ENCODE measurements at regions not wholly inside any gene's neighbourhood (a gene's known extent, or its start where the extent isn't known, plus 50 kb on each side); places are given as distances from the start of the nearest gene placed in this dataset.
A peak's percentile ranks its signal among the peaks of the same experiment; 100 is the strongest.

DNA sequence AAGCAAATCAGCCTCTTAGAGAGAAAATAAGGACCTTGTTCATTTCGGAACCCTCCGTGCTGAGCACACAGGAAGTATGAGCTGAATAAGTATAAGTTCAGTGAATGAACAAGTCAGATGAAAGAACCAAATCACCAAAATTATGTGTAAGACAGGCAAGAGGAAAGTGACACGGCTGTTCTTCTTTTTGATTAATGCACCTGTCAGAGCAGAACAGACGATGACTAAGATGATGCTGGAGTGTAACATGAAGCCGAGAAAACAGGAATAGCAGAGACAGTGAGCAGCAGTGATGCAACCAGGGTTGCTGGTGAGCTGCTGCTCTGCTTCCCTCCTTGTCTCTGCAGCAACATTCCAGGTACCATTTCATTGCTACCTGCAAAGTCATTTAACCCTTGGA is 861.1 kb downstream of the GALC start:
- DNase-seq (ENCODE audit: low read depth, low spot score): no peak
- no peaks in the 10 kb centered on the region for H3K27me3 ChIP-seq (ENCODE audit: control insufficient read depth, insufficient read depth, low read length)
- no peaks in the 10 kb centered on the region for H3K9me3 ChIP-seq (ENCODE audit: control insufficient read depth, insufficient read depth, low read length)
- POLR2A ChIA-PET: no interaction called here
- TF ChIP-seq, protein P1, sequence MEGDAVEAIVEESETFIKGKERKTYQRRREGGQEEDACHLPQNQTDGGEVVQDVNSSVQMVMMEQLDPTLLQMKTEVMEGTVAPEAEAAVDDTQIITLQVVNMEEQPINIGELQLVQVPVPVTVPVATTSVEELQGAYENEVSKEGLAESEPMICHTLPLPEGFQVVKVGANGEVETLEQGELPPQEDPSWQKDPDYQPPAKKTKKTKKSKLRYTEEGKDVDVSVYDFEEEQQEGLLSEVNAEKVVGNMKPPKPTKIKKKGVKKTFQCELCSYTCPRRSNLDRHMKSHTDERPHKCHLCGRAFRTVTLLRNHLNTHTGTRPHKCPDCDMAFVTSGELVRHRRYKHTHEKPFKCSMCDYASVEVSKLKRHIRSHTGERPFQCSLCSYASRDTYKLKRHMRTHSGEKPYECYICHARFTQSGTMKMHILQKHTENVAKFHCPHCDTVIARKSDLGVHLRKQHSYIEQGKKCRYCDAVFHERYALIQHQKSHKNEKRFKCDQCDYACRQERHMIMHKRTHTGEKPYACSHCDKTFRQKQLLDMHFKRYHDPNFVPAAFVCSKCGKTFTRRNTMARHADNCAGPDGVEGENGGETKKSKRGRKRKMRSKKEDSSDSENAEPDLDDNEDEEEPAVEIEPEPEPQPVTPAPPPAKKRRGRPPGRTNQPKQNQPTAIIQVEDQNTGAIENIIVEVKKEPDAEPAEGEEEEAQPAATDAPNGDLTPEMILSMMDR (IDR thresholded peaks at IDR 0.05; ENCODE audit: low read depth, low read length): no peak
- peak overlapping the region; percentile 3; the same call in 1 of the 2 replicates for H3K4me3 ChIP-seq (ENCODE audit: low read depth, low read length)
- H3K27ac ChIP-seq (ENCODE audit: low read depth, low read length): no peak overlapping the region
- CTCF ChIA-PET: interaction anchor here (0.9 kb wide), 1 partner anchor 484 kb away, joined by 4 read pairs; no protein-coding TSS in a partner anchor

DNA sequence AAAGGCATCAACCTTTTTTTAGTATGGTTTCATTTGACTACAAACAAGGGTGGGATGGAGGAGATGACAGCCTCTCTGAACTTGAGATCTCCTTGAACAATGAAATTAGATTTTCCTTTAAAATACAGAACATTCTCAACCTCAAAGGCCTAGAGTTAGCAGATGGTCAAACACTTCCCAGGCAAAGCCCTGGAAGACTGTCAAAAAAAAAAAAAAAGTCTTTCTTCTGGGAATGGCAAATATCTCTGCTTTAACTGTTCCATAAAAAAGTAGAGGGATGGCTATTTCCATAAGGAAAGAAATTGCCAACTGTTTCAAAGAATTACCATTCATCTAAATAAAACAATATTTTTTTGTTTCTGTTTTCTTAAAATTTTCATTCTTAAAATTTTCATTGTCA is 870.8 kb downstream of the GALC start:
- POLR2A ChIA-PET: no interaction called here
- no peaks in the 10 kb centered on the region for H3K27me3 ChIP-seq (ENCODE audit: control insufficient read depth, insufficient read depth, low read length)
- TF ChIP-seq, protein P1 (IDR thresholded peaks at IDR 0.05; ENCODE audit: low read depth, low read length): no peak
- H3K9me3 ChIP-seq (ENCODE audit: control insufficient read depth, insufficient read depth, low read length): no peaks in the 10 kb centered on the region
- DNase-seq (ENCODE audit: low read depth, low spot score): no peak
- H3K4me3 ChIP-seq (ENCODE audit: low read depth, low read length): no peak overlapping the region
- H3K27ac ChIP-seq (ENCODE audit: low read depth, low read length): no peak overlapping the region
- CTCF ChIA-PET: no interaction called here

DNA sequence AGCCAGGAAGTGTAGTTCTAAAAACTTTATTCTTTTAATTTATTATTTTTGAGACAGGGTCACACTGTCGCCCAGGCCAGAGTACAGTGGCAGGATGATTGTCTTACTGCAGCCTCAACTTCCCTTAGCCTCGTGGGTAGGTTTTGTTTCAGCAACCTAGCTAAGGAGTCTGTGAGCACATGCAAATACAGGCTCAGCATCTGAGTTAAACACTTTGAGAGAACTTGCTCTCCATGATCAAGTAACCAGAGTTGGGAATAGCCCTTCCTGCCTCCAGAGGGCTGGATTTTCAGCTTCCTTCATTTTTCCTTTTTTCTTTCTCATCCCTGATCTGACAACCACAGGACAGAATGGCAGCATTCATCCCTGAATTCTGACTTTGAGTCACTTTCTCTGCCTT is 871.3 kb downstream of the GALC start:
- no peak for DNase-seq (ENCODE audit: low read depth, low spot score)
- POLR2A ChIA-PET: no interaction called here

DNA sequence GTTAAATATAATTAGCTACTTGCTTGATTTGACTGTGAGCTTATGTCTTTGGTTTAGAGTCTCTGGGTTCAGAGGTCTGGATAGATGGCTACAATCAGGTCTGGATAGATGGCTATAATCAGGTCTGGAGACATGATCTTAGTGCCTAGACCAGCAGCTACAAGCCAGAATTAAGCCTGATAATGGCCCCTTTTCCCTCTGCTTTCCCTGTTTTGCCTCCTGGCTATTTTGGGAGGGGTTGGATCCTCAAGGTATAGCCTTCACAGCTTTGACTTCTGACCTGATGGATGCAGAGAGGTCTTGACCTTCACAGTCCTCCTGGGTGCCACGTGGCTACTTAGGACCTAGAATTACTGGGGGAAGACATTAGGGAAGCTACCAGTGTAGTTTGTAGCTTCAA is 877.7 kb downstream of the GALC start:
- Histone ChIP-seq H3K27ac (ENCODE audit: low read depth, low read length) (no peak overlapping the region), H3K4me3 (ENCODE audit: low read depth, low read length) (no peak overlapping the region), H3K27me3 (ENCODE audit: control insufficient read depth, insufficient read depth, low read length) (no peaks in the 10 kb centered on the region), H3K9me3 (ENCODE audit: control insufficient read depth, insufficient read depth, low read length) (no peaks in the 10 kb centered on the region)
- ChIA-PET POLR2A (no interaction called here), CTCF (no interaction called here)
- TF ChIP-seq, protein P1 (IDR thresholded peaks at IDR 0.05; ENCODE audit: low read depth, low read length): no peak
- DNase-seq (ENCODE audit: low read depth, low spot score): no peak

More for the DNA sequence above, 871.3 kb downstream of the GALC start:
- no peak overlapping the region for H3K27ac ChIP-seq (ENCODE audit: low read depth, low read length)
- no peaks in the 10 kb centered on the region for H3K27me3 ChIP-seq (ENCODE audit: control insufficient read depth, insufficient read depth, low read length)
- no peak overlapping the region for H3K4me3 ChIP-seq (ENCODE audit: low read depth, low read length)
- H3K9me3 ChIP-seq (ENCODE audit: control insufficient read depth, insufficient read depth, low read length): no peaks in the 10 kb centered on the region
- TF ChIP-seq, protein P1 (IDR thresholded peaks at IDR 0.05; ENCODE audit: low read depth, low read length): no peak
- CTCF ChIA-PET: no interaction called here

DNA sequence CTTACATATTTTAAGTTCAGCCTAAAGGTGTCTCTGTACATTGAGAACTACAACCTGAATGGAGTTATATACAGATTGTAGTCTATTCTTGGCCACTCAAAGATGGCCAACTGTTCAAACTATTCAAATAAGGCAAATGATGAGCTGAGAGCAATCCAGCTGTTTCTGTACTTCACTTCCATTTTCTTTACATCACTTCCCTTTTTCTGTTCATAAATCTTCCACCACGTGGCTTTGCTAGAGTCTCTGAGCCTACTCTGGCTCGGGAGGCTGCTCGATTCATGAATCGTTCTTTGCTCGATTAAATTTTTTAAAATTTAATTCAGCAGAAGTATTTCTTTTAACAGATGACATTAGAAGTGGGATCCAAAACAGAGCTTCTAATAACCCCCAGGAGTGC is 879.7 kb downstream of the GALC start:
- ChIA-PET CTCF (interaction anchor here (0.6 kb wide), 1 partner anchor 983 kb away, joined by 3 read pairs; no protein-coding TSS in a partner anchor), POLR2A (no interaction called here)
- TF ChIP-seq, protein P1 (IDR thresholded peaks at IDR 0.05; ENCODE audit: low read depth, low read length): no peak
- no peaks in the 10 kb centered on the region for H3K9me3 ChIP-seq (ENCODE audit: control insufficient read depth, insufficient read depth, low read length)
- no peak for DNase-seq (ENCODE audit: low read depth, low spot score)
- no peak overlapping the region for H3K27ac ChIP-seq (ENCODE audit: low read depth, low read length)
- no peak overlapping the region for H3K4me3 ChIP-seq (ENCODE audit: low read depth, low read length)
- H3K27me3 ChIP-seq (ENCODE audit: control insufficient read depth, insufficient read depth, low read length): no peaks in the 10 kb centered on the region

Data from AG04450 (cell line).